ENCODE measurements at regions not wholly inside any gene's neighbourhood (a gene's known extent, or its start where the extent isn't known, plus 50 kb on each side); places are given as distances from the start of the nearest gene placed in this dataset.

GRCh38 chr12:98151105-98151590, 364.2 kb upstream of the TMPO start:
- no peaks in the 10 kb centered on the region for H3K27me3 ChIP-seq (ENCODE audit: insufficient read depth)
- H3K9me3 ChIP-seq = no peaks in the 10 kb centered on the region
- no peaks in the 10 kb centered on the region for H3K9me2 ChIP-seq
- no peak overlapping the region for H3K4me2 ChIP-seq
- DNase-seq = no peak
- POLR2A ChIA-PET = no interaction called here
- CTCF ChIA-PET = interaction anchor here (0.6 to 1.8 kb wide), 2 partner anchors 10 to 437 kb away, joined by 3 read pairs; no protein-coding TSS in a partner anchor
- H3F3A ChIP-seq (replicated peaks; ENCODE audit: insufficient read depth) = no peaks in the 10 kb centered on the region
- TF ChIP-seq FOSL2 (IDR thresholded peaks at IDR 0.05; ENCODE audit: borderline replicate concordance, low read depth) (no peak), GABPA (IDR thresholded peaks at IDR 0.05; ENCODE audit: low read depth) (no peak), POLR2AphosphoS5 (IDR thresholded peaks at IDR 0.05; ENCODE audit: low read depth, low read length) (no peak), RCOR1 (IDR thresholded peaks at IDR 0.05; ENCODE audit: low read length) (no peak), NFIC (IDR thresholded peaks at IDR 0.05; ENCODE audit: borderline replicate concordance) (no peak), FOXM1 (IDR thresholded peaks at IDR 0.05; ENCODE audit: low read depth) (no peak), NRF1 (IDR thresholded peaks at IDR 0.05; ENCODE audit: low read depth, low read length) (no peak), RAD21 (IDR thresholded peaks at IDR 0.05; ENCODE audit: low read length) (no peak), SIN3A (IDR thresholded peaks at IDR 0.05; ENCODE audit: borderline replicate concordance, low read depth, low read length) (no peak), TEAD4 (IDR thresholded peaks at IDR 0.05; ENCODE audit: borderline replicate concordance, insufficient read depth) (no peak), REST (IDR thresholded peaks at IDR 0.05; ENCODE audit: low read depth, low read length) (no peak)
- TF ChIP-seq, protein P1, sequence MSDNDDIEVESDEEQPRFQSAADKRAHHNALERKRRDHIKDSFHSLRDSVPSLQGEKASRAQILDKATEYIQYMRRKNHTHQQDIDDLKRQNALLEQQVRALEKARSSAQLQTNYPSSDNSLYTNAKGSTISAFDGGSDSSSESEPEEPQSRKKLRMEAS (IDR thresholded peaks at IDR 0.05; ENCODE audit: low read depth) = no peak
- TF ChIP-seq, protein P2, sequence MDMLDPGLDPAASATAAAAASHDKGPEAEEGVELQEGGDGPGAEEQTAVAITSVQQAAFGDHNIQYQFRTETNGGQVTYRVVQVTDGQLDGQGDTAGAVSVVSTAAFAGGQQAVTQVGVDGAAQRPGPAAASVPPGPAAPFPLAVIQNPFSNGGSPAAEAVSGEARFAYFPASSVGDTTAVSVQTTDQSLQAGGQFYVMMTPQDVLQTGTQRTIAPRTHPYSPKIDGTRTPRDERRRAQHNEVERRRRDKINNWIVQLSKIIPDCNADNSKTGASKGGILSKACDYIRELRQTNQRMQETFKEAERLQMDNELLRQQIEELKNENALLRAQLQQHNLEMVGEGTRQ (IDR thresholded peaks at IDR 0.05; ENCODE audit: borderline replicate concordance, low read depth, low read length) = no peak
- no peak overlapping the region for H2AFZ ChIP-seq (ENCODE audit: low read depth)
- no peaks in the 10 kb centered on the region for H3K36me3 ChIP-seq (replicated peaks in 1 of 2; ENCODE audit: control insufficient read depth in 1 of 2, insufficient read depth in 2 of 2, low read length in 1 of 2)
- 21% methylated on average over 4 of the region's 4 CpGs for WGBS (ENCODE audit: low lambda C conversion rate)
- H3K4me1 ChIP-seq (ENCODE audit: control insufficient read depth in 1 of 2, insufficient read depth in 2 of 2, low read depth in 1 of 2, low read length in 1 of 2) = no peaks in the 10 kb centered on the region; a peak in 2 of 4 replicates
- H3K4me3 ChIP-seq (ENCODE audit: low read depth in 2 of 2, low read length in 1 of 2) = no peak overlapping the region
- no peak overlapping the region for H3K27ac ChIP-seq (ENCODE audit: low read depth in 2 of 2, low read length in 1 of 2)
- no peaks in the 10 kb centered on the region for H4K20me1 ChIP-seq (ENCODE audit: insufficient read depth)
- H3K79me2 ChIP-seq (ENCODE audit: insufficient read depth) = no peaks in the 10 kb centered on the region
- no peak overlapping the region for H3K9ac ChIP-seq

DNA sequence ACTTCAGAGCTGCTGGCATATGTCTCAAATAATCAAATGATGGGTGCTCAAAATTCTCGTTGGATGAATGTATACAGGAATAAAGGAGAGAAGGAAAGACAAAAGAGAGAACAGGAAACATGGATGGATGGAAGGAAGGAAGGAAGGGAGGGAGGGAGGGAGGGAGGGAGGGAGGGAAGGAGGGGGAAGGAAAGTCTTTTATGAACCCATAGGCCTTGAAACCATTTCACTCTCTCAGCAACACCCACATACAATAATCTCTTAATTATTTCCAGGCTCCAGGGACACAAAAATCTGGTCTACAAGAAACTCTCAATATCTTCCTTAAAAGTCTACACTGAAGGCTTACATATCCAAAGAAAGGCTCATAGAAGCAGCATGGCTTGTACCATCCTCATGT, 363.4 kb upstream of the TMPO start:
- no peak overlapping the region for H3K4me3 ChIP-seq (ENCODE audit: low read depth in 2 of 2, low read length in 1 of 2)
- H3K9me2 ChIP-seq = no peaks in the 10 kb centered on the region
- no peak for DNase-seq
- TF ChIP-seq SMC3 (IDR thresholded peaks at IDR 0.05; ENCODE audit: low read depth, low read length) = no peak
- TF ChIP-seq MXI1 (IDR thresholded peaks at IDR 0.05; ENCODE audit: low read depth, low read length) = no peak
- no peak for TF ChIP-seq USF1 (IDR thresholded peaks at IDR 0.05; ENCODE audit: borderline replicate concordance, low read depth)
- no peak for TF ChIP-seq NRF1 (IDR thresholded peaks at IDR 0.05; ENCODE audit: low read depth, low read length)
- no peak for TF ChIP-seq POLR2AphosphoS5 (IDR thresholded peaks at IDR 0.05; ENCODE audit: low read depth, low read length)
- TF ChIP-seq NFIC (IDR thresholded peaks at IDR 0.05; ENCODE audit: borderline replicate concordance) = no peak
- TF ChIP-seq FOXM1 (IDR thresholded peaks at IDR 0.05; ENCODE audit: low read depth) = no peak
- no peak for TF ChIP-seq YY1 (IDR thresholded peaks at IDR 0.05; ENCODE audit: low read depth)
- no peak for TF ChIP-seq GABPA (IDR thresholded peaks at IDR 0.05; ENCODE audit: low read depth)
- TF ChIP-seq TEAD4 (IDR thresholded peaks at IDR 0.05; ENCODE audit: borderline replicate concordance, insufficient read depth) = no peak
- TF ChIP-seq RFX5 (IDR thresholded peaks at IDR 0.05; ENCODE audit: low read length) = no peak
- no peak for TF ChIP-seq EZH2phosphoT487 (IDR thresholded peaks at IDR 0.05; ENCODE audit: borderline replicate concordance, low read depth)
- no peak for TF ChIP-seq SIN3A (IDR thresholded peaks at IDR 0.05; ENCODE audit: borderline replicate concordance, low read depth, low read length)
- no peaks in the 10 kb centered on the region for H3K36me3 ChIP-seq (replicated peaks in 1 of 2; ENCODE audit: control insufficient read depth in 1 of 2, insufficient read depth in 2 of 2, low read length in 1 of 2)
- H3K9ac ChIP-seq = no peak overlapping the region
- H3K9me3 ChIP-seq = no peaks in the 10 kb centered on the region
- no peaks in the 10 kb centered on the region; a peak in 2 of 4 replicates for H3K4me1 ChIP-seq (ENCODE audit: control insufficient read depth in 1 of 2, insufficient read depth in 2 of 2, low read depth in 1 of 2, low read length in 1 of 2)
- ChIA-PET CTCF (no interaction called here), POLR2A (no interaction called here)
- no peak overlapping the region for H2AFZ ChIP-seq (ENCODE audit: low read depth)
- no peaks in the 10 kb centered on the region for H3K27me3 ChIP-seq (ENCODE audit: insufficient read depth)
- H3K79me2 ChIP-seq (ENCODE audit: insufficient read depth) = no peaks in the 10 kb centered on the region
- no peak overlapping the region for H3K27ac ChIP-seq (ENCODE audit: low read depth in 2 of 2, low read length in 1 of 2)
- H3F3A ChIP-seq (replicated peaks; ENCODE audit: insufficient read depth) = no peaks in the 10 kb centered on the region
- H3K4me2 ChIP-seq = no peak overlapping the region
- H4K20me1 ChIP-seq (ENCODE audit: insufficient read depth) = no peaks in the 10 kb centered on the region
- WGBS (ENCODE audit: low lambda C conversion rate) = 0% methylated on average over 1 of the region's 1 CpG

Data from SK-N-SH (cell line).